H1 (cell line): ENCODE measurements at regions not wholly inside any gene's neighbourhood (a gene's known extent, or its start where the extent isn't known, plus 50 kb on each side); places are given as distances from the start of the nearest gene placed in this dataset.

Experiments used
- CTCF ChIA-PET: fragments of 300-600 bp; sonication (Branson Sonifier 250); formaldehyde crosslinking; loops from one replicate; lab custom pipeline; 2021; ENCODE audit not compliant: partially characterized antibody; lab: Charles Lee
- POLR2A ChIA-PET: fragments of 300-600 bp; sonication (Branson Sonifier 250); formaldehyde crosslinking; loops from one replicate; lab custom pipeline; 2021; ENCODE audit warnings: inconsistent platforms; ENCODE audit not compliant: partially characterized antibody; lab: Charles Lee
- DNase-seq, 2 experiments: peaks; one replicate each; pipeline versions ENCODE4 v3.0.0 to v3.0.0-alpha.2; 2010 to 2022; ENCODE audit warnings: low spot score in 2 of 2, low read depth in 1 of 2, mixed read lengths in 1 of 2
- FAIRE-seq: peaks from 2 replicates; lab custom pipeline; 2011; peaks lifted over from hg19 to GRCh38; lab: Jason Lieb, UNC
- H2AFZ ChIP-seq: 2 replicates; pipeline ENCODE4 v1.8.1; 2012; ENCODE audit warnings: low read length, inconsistent platforms
- H2AK5ac ChIP-seq: 2 replicates; pipeline ENCODE4 v1.6.1; 2013; ENCODE audit warnings: low read depth, low read length
- H2BK120ac ChIP-seq: replicated peaks from 2 replicates; pipeline ENCODE3; 2013; ENCODE audit warnings: low read depth, low read length, inconsistent platforms
- H2BK12ac ChIP-seq: 2 replicates; pipeline ENCODE4 v1.6.1; 2013; ENCODE audit warnings: low read depth, low read length
- H2BK15ac ChIP-seq: 2 replicates; pipeline ENCODE4 v1.6.1; 2013; ENCODE audit warnings: low read length
- H2BK20ac ChIP-seq: 2 replicates; pipeline ENCODE4 v1.6.1; 2013; ENCODE audit warnings: low read length
- H2BK5ac ChIP-seq: 2 replicates; pipeline ENCODE4 v1.6.1; 2013; ENCODE audit warnings: low read depth, low read length
- H3K14ac ChIP-seq: 2 replicates; pipeline ENCODE4 v1.6.1; 2013; ENCODE audit warnings: inconsistent platforms; ENCODE audit not compliant: insufficient read length
- H3K18ac ChIP-seq: 2 replicates; pipeline ENCODE4 v1.6.1; 2013; ENCODE audit warnings: low read length; ENCODE audit errors: extremely low read depth
- H3K23ac ChIP-seq: 2 replicates; pipeline ENCODE4 v1.6.1; 2013; ENCODE audit warnings: inconsistent platforms; ENCODE audit not compliant: insufficient read length
- H3K23me2 ChIP-seq: 2 replicates; pipeline ENCODE4 v1.6.1; 2013; ENCODE audit warnings: low read depth, low read length
- H3K27ac ChIP-seq: 2 replicates; pipeline ENCODE4 v1.6.1; 2011; ENCODE audit warnings: low read depth, low read length, inconsistent platforms
- H3K27me3 ChIP-seq, 4 experiments: replicated peaks in 1 of 4; 1 replicate in 1 of 4; 2 replicates in 3 of 4; pipeline versions ENCODE4 v1.6.1 to v1.8.1; 2011 to 2013; ENCODE audit warnings: low read length in 3 of 4, mild to moderate bottlenecking in 3 of 4, inconsistent platforms in 2 of 4, mixed read lengths in 2 of 4, moderate library complexity in 1 of 4; ENCODE audit not compliant: control insufficient read depth in 3 of 4, insufficient read depth in 3 of 4; ENCODE audit errors: extremely low read depth in 1 of 4
- H3K36me3 ChIP-seq, 4 experiments: 2 replicates each; pipeline versions ENCODE4 v1.6.1 to v1.8.1; 2011 to 2013; ENCODE audit warnings: mild to moderate bottlenecking in 4 of 4, low read length in 3 of 4, moderate library complexity in 2 of 4, control low read depth in 1 of 4, inconsistent platforms in 1 of 4; ENCODE audit not compliant: insufficient read depth in 4 of 4, control insufficient read depth in 2 of 4
- H3K4ac ChIP-seq: replicated peaks from 2 replicates; pipeline ENCODE3; 2013; ENCODE audit warnings: low read length, low read depth, mixed read lengths, inconsistent platforms; ENCODE audit not compliant: insufficient read length
- H3K4me1 ChIP-seq, 4 experiments: replicated peaks in 1 of 4; 1 replicate in 1 of 4; 2 replicates in 3 of 4; pipeline versions ENCODE4 v1.6.1 to v1.8.1; 2011 to 2013; ENCODE audit warnings: low read length in 3 of 4, inconsistent platforms in 2 of 4, mixed read lengths in 1 of 4; ENCODE audit not compliant: insufficient read depth in 4 of 4, control insufficient read depth in 3 of 4
- H3K4me2 ChIP-seq, 2 experiments: 2 replicates each; pipeline versions ENCODE4 v1.6.1 to v1.8.1; 2011 to 2013; ENCODE audit warnings: low read depth in 2 of 2, low read length in 2 of 2, control low read depth in 1 of 2, inconsistent platforms in 1 of 2, mild to moderate bottlenecking in 1 of 2; ENCODE audit not compliant: insufficient read depth in 1 of 2
- H3K4me3 ChIP-seq, 4 experiments: fragments of 200-600, 300-600 bp in 1 of 4; sonication (generic), shearing (Covaris generic), sonication (Bioruptor Twin) in 1 of 4; 2 replicates each; pipeline versions ENCODE4 v1.5.1 to v1.8.1; 2011 to 2016; ENCODE audit warnings: low read length in 4 of 4, low read depth in 3 of 4, control low read depth in 2 of 4, inconsistent platforms in 2 of 4, mild to moderate bottlenecking in 2 of 4, mixed read lengths in 1 of 4, moderate library complexity in 1 of 4; ENCODE audit not compliant: insufficient read depth in 2 of 4; ENCODE audit errors: extremely low read depth in 1 of 4
- H3K56ac ChIP-seq: replicated peaks from 2 replicates; pipeline ENCODE3; 2013; ENCODE audit warnings: low read depth, mild to moderate bottlenecking, mixed read lengths, low read length, inconsistent platforms; ENCODE audit not compliant: insufficient read length
- H3K79me1 ChIP-seq: 2 replicates; pipeline ENCODE4 v1.6.1; 2013; ENCODE audit warnings: low read depth, low read length, control low read depth
- H3K79me2 ChIP-seq, 2 experiments: 2 replicates each; pipeline versions ENCODE4 v1.6.1 to v1.8.1; 2012 to 2013; ENCODE audit warnings: low read length in 2 of 2, mild to moderate bottlenecking in 2 of 2, inconsistent platforms in 1 of 2; ENCODE audit not compliant: insufficient read depth in 2 of 2, control insufficient read depth in 1 of 2
- H3K9ac ChIP-seq, 4 experiments: replicated peaks in 1 of 4; 1 replicate in 1 of 4; 2 replicates in 3 of 4; pipeline versions ENCODE4 v1.6.1 to v1.8.1; 2011 to 2013; ENCODE audit warnings: low read depth in 3 of 4, low read length in 3 of 4, control low read depth in 2 of 4, mild to moderate bottlenecking in 2 of 4, moderate library complexity in 2 of 4, inconsistent platforms in 1 of 4; ENCODE audit errors: extremely low read depth in 1 of 4
- H3K9me3 ChIP-seq, 2 experiments: 2 replicates each; pipeline versions ENCODE4 v1.6.1 to v1.8.1; 2012 to 2013; ENCODE audit warnings: mild to moderate bottlenecking in 2 of 2, moderate library complexity in 2 of 2, control low read depth in 1 of 2, inconsistent platforms in 1 of 2, low read depth in 1 of 2, low read length in 1 of 2, mixed read lengths in 1 of 2; ENCODE audit not compliant: insufficient read depth in 2 of 2
- H4K20me1 ChIP-seq, 2 experiments: replicated peaks in 1 of 2; 2 replicates each; pipeline versions ENCODE3 to v1.8.1; 2011 to 2013; ENCODE audit warnings: inconsistent platforms in 2 of 2, low read length in 2 of 2, mild to moderate bottlenecking in 1 of 2; ENCODE audit not compliant: insufficient read depth in 2 of 2, control insufficient read depth in 1 of 2
- H4K5ac ChIP-seq: 2 replicates; pipeline ENCODE4 v1.6.1; 2013; ENCODE audit warnings: low read length, low read depth, mixed read lengths, inconsistent platforms; ENCODE audit not compliant: insufficient read length
- H4K8ac ChIP-seq: 2 replicates; pipeline ENCODE4 v1.8.0; 2013; ENCODE audit warnings: mild to moderate bottlenecking, moderate library complexity, low read length, inconsistent platforms; ENCODE audit not compliant: insufficient read depth; ENCODE audit errors: extremely low read depth
- H4K91ac ChIP-seq: replicated peaks from 2 replicates; pipeline ENCODE3; 2013; ENCODE audit warnings: low read length, mixed read lengths, inconsistent platforms; ENCODE audit not compliant: insufficient read length
- POU5F1 ChIP-seq: IDR thresholded peaks from 2 replicates; pipeline ENCODE4 v1.6.1; 2011; ENCODE audit warnings: low read depth, mild to moderate bottlenecking, low read length, moderate library complexity
- TAF1 ChIP-seq: IDR thresholded peaks from 2 replicates; pipeline ENCODE4 v1.6.1; 2011; ENCODE audit warnings: mild to moderate bottlenecking, low read depth, low read length
- WGBS, 2 experiments: shearing (Covaris generic) in 1 of 2; methylation state at CpG; one replicate each; pipeline versions ENCODE4 v1.1.6 to v1.1.7; 2013 to 2015; ENCODE audit warnings: low lambda C conversion rate in 2 of 2, mixed read lengths in 2 of 2, inconsistent platforms in 1 of 2, low coverage in 1 of 2, missing lambda C conversion rate in 1 of 2; ENCODE audit not compliant: insufficient replicate concordance in 2 of 2, insufficient coverage in 1 of 2, insufficient read length in 1 of 2; ENCODE audit errors: extremely low coverage in 1 of 2, missing lambda C conversion rate in 1 of 2; 5-methylcytosine and 5-hydroxymethylcytosine counted together

- no peak overlapping the region for H3K4me2 ChIP-seq
- FAIRE-seq = no peak
- no peak overlapping the region for H3K18ac ChIP-seq
- no peak overlapping the region for H3K27ac ChIP-seq
- no peak overlapping the region for H2BK20ac ChIP-seq
- no peak for TF ChIP-seq POU5F1
- no peak for TF ChIP-seq TAF1
- H4K5ac ChIP-seq = no peak overlapping the region
- H3K27me3 ChIP-seq = no peaks in the 10 kb centered on the region
- no peak overlapping the region for H3K14ac ChIP-seq
- H3K4ac ChIP-seq = no peak overlapping the region
- no peak overlapping the region for H3K9ac ChIP-seq
- H3K36me3 ChIP-seq = no peaks in the 10 kb centered on the region
- H3K4me1 ChIP-seq = no peaks in the 10 kb centered on the region
- no peak overlapping the region for H2BK5ac ChIP-seq
- no peaks in the 10 kb centered on the region for H3K23me2 ChIP-seq
- H4K8ac ChIP-seq = no peak overlapping the region
- H2AK5ac ChIP-seq = no peak overlapping the region
- ChIA-PET CTCF (no interaction called here), POLR2A (no interaction called here)
- 91% methylated on average over 1 of the region's 1 CpG; no CpG with 5 or more reads in 1 of the 2 experiments for WGBS, 2 experiments
- no peak overlapping the region for H2BK12ac ChIP-seq
- no peaks in the 10 kb centered on the region for H3K9me3 ChIP-seq
- H3K79me2 ChIP-seq = no peaks in the 10 kb centered on the region
- H3K4me3 ChIP-seq = no peak overlapping the region
- H3K79me1 ChIP-seq = no peaks in the 10 kb centered on the region
- H2AFZ ChIP-seq = no peak overlapping the region
- H2BK120ac ChIP-seq = no peak overlapping the region
- no peak overlapping the region for H2BK15ac ChIP-seq
- no peaks in the 10 kb centered on the region for H4K20me1 ChIP-seq
- no peak overlapping the region for H3K56ac ChIP-seq
- no peak overlapping the region for H4K91ac ChIP-seq
- no peak for DNase-seq
- H3K23ac ChIP-seq = no peak overlapping the region
Measured at GRCh38 chr13:84569366-84569765, 687.1 kb upstream of the SLITRK1 start.
